ENCODE measurements at regions not wholly inside any gene's neighbourhood (a gene's known extent, or its start where the extent isn't known, plus 50 kb on each side); places are given as distances from the start of the nearest gene placed in this dataset.
"Not testable (repeated sequence)": the region's sequence is repeated elsewhere in the genome, so short reads cannot be mapped to it uniquely, and the experiment has no call there.

DNA sequence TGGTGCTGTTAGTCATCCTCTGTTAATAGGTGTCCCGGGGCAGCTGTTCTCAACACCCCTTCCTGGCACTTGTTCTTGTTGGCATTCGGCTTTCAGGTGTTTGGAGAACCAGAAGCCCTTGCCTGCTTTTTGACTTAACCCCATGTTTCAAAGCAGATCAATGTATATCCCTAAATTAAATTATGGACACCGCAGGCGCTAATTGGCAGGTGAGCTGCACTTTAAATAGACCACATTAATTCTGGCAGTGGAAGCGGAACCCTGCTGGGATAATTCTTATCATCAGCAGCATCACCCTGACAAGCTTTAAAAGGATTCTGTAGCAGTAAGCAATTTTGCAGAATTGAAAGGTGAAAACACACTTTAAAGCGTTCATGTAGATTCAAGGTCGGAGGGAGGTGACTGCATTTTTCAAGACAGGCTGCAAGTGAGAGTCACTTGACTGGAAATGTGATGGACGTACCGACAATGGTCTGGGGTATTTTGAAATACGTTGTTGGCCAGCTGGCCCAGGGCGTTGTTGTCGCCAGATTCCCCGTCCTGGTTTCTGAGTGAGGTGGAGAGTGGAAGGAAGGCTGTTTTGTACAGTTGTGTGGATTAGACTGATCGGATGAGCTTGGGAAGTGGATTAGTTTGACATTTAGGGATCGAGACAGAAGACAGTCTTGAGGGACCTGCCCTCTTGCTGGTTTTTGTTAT is 55.1 kb downstream of the NPIPB11 start:
- DNase-seq (ENCODE audit: low read depth, low spot score); H3K4me3 ChIP-seq; H3K9ac ChIP-seq (ENCODE audit: control insufficient read depth, insufficient read depth, low read length); intact Hi-C loops (cut with micrococcal nuclease; ENCODE audit: unreplicated experiment); H3K27ac ChIP-seq (ENCODE audit: control insufficient read depth, insufficient read depth); BruUV-seq (replicated peaks); H2AFZ ChIP-seq (ENCODE audit: control insufficient read depth, low read depth, low read length); SMC1A ChIA-PET (ENCODE audit: uncharacterized antibody, unreplicated experiment); H3K36me3 ChIP-seq (ENCODE audit: control insufficient read depth in 2 of 2, insufficient read depth in 2 of 2, low read length in 1 of 2); RAD21 ChIA-PET (ENCODE audit: unreplicated experiment); H3K79me2 ChIP-seq (ENCODE audit: control insufficient read depth, insufficient read depth, low read length); in situ Hi-C loops (cut with MboI); ATAC-seq; H3K4me2 ChIP-seq (ENCODE audit: control insufficient read depth, insufficient read depth); H4K20me1 ChIP-seq (ENCODE audit: control insufficient read depth, insufficient read depth); FAIRE-seq; CTCF ChIA-PET; H3K27me3 ChIP-seq (replicated peaks in 1 of 2; ENCODE audit: control insufficient read depth in 2 of 2, insufficient read depth in 2 of 2, low read length in 1 of 2); H3K9me3 ChIP-seq (replicated peaks; ENCODE audit: control insufficient read depth, insufficient read depth, low read length); POLR2A ChIA-PET; H3K4me1 ChIP-seq (ENCODE audit: control insufficient read depth, insufficient read depth, low read length): not testable (repeated sequence)
- 78% methylated on average over 13 of the region's 15 CpGs for WGBS (ENCODE audit: insufficient coverage, insufficient replicate concordance, low lambda C conversion rate, missing lambda C conversion rate)

DNA sequence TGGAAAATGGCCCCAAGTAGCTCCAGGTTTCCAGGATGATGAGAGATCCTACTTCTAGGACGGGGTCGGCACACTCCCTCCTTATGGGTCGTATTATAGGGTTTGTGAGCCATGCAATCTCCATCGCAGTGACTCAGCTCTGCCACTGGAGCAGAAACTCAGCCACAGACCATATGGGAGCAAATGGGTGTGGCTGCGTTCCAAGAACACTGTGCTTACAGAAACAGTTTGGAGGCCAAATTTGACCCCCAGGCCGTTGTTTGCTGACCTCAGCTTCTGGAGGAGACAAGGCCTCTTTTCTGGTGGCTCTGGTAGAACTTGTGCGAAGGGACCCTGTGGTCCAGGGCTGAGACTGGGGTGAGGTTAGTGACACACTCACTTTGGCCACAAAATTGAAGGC is 56.5 kb downstream of the NPIPB11 start:
- POLR2A ChIA-PET; H3K27me3 ChIP-seq (replicated peaks in 1 of 2; ENCODE audit: control insufficient read depth in 2 of 2, insufficient read depth in 2 of 2, low read length in 1 of 2); H3K79me2 ChIP-seq (ENCODE audit: control insufficient read depth, insufficient read depth, low read length); intact Hi-C loops (cut with micrococcal nuclease; ENCODE audit: unreplicated experiment); H3K36me3 ChIP-seq (ENCODE audit: control insufficient read depth in 2 of 2, insufficient read depth in 2 of 2, low read length in 1 of 2); DNase-seq (ENCODE audit: low read depth, low spot score); H3K9me3 ChIP-seq (replicated peaks; ENCODE audit: control insufficient read depth, insufficient read depth, low read length); H3K4me2 ChIP-seq (ENCODE audit: control insufficient read depth, insufficient read depth); ATAC-seq; FAIRE-seq; SMC1A ChIA-PET (ENCODE audit: uncharacterized antibody, unreplicated experiment); CTCF ChIA-PET; H3K4me3 ChIP-seq; H3K9ac ChIP-seq (ENCODE audit: control insufficient read depth, insufficient read depth, low read length); BruUV-seq (replicated peaks); H2AFZ ChIP-seq (ENCODE audit: control insufficient read depth, low read depth, low read length); in situ Hi-C loops (cut with MboI); H4K20me1 ChIP-seq (ENCODE audit: control insufficient read depth, insufficient read depth); H3K4me1 ChIP-seq (ENCODE audit: control insufficient read depth, insufficient read depth, low read length); H3K27ac ChIP-seq (ENCODE audit: control insufficient read depth, insufficient read depth); RAD21 ChIA-PET (ENCODE audit: unreplicated experiment): not testable (repeated sequence)
- 74% methylated on average over 6 of the region's 7 CpGs for whole genome bisulfite sequencing (ENCODE audit: insufficient coverage, insufficient replicate concordance, low lambda C conversion rate, missing lambda C conversion rate)

DNA sequence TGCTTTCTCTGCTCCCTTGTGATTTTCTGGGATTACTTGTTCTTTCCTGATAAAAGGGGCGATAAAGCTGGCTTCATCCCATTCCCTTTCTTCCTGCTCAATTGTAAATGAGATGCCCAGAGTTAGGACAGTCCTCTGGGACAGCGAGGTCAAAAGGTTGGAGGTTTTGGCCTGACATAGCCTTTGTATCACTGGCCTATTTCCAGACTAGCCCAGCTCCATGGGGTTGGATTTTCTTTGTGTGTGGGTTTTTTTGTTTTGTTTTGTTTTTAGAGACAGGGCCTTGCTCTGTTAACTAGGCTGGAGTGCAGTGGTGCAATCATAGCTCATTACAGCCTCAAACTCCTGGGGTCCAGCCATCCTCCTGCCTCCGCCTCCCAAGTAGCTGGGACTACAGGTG is 57.8 kb downstream of the NPIPB11 start:
- POLR2A ChIA-PET; H3K79me2 ChIP-seq (ENCODE audit: control insufficient read depth, insufficient read depth, low read length); RAD21 ChIA-PET (ENCODE audit: unreplicated experiment); H3K36me3 ChIP-seq (ENCODE audit: control insufficient read depth in 2 of 2, insufficient read depth in 2 of 2, low read length in 1 of 2); DNase-seq (ENCODE audit: low read depth, low spot score); in situ Hi-C loops (cut with MboI); H3K4me3 ChIP-seq; intact Hi-C loops (cut with micrococcal nuclease; ENCODE audit: unreplicated experiment); H2AFZ ChIP-seq (ENCODE audit: control insufficient read depth, low read depth, low read length); BruUV-seq (replicated peaks); H4K20me1 ChIP-seq (ENCODE audit: control insufficient read depth, insufficient read depth); H3K4me2 ChIP-seq (ENCODE audit: control insufficient read depth, insufficient read depth); H3K4me1 ChIP-seq (ENCODE audit: control insufficient read depth, insufficient read depth, low read length); H3K27me3 ChIP-seq (replicated peaks in 1 of 2; ENCODE audit: control insufficient read depth in 2 of 2, insufficient read depth in 2 of 2, low read length in 1 of 2); H3K9ac ChIP-seq (ENCODE audit: control insufficient read depth, insufficient read depth, low read length); ATAC-seq; H3K9me3 ChIP-seq (replicated peaks; ENCODE audit: control insufficient read depth, insufficient read depth, low read length); SMC1A ChIA-PET (ENCODE audit: uncharacterized antibody, unreplicated experiment); FAIRE-seq; H3K27ac ChIP-seq (ENCODE audit: control insufficient read depth, insufficient read depth); CTCF ChIA-PET: not testable (repeated sequence)
- WGBS (ENCODE audit: insufficient coverage, insufficient replicate concordance, low lambda C conversion rate, missing lambda C conversion rate), result 98% methylated on average over 3 of the region's 3 CpGs

DNA sequence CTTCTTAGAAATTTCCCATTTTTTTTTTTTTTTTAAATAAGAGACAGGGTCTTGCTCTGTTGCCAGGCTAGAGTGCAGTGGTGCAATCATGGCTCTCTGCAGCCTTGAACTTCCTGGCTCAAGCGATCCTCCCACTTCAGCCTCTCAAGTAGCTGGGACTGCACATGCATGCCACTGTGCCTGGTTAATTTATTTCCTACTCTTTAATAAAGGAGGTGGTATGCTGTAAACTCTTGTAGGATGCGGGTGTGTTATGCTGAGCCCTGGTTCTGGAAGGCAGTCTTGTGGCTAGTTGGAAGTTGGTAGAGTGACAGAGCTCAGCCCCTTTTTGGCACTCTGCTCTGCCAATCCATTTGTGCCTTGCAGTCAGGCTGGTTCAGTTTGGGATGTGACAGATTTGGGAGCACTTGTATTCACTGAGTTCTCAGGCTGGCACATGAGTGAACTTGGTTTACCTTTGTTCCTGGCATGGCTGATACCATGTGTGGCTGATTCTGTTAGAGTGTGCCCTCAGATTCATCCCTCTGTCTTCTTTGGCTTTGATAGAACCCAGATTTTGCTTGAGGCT is 58.3 kb downstream of the NPIPB11 start:
- WGBS (ENCODE audit: insufficient coverage, insufficient replicate concordance, low lambda C conversion rate, missing lambda C conversion rate), result 50% methylated on average over 1 of the region's 2 CpGs
- H3K79me2 ChIP-seq (ENCODE audit: control insufficient read depth, insufficient read depth, low read length); DNase-seq (ENCODE audit: low read depth, low spot score); H4K20me1 ChIP-seq (ENCODE audit: control insufficient read depth, insufficient read depth); H3K27me3 ChIP-seq (replicated peaks in 1 of 2; ENCODE audit: control insufficient read depth in 2 of 2, insufficient read depth in 2 of 2, low read length in 1 of 2); H3K4me1 ChIP-seq (ENCODE audit: control insufficient read depth, insufficient read depth, low read length); H3K36me3 ChIP-seq (ENCODE audit: control insufficient read depth in 2 of 2, insufficient read depth in 2 of 2, low read length in 1 of 2); SMC1A ChIA-PET (ENCODE audit: uncharacterized antibody, unreplicated experiment); H3K9me3 ChIP-seq (replicated peaks; ENCODE audit: control insufficient read depth, insufficient read depth, low read length); in situ Hi-C loops (cut with MboI); H2AFZ ChIP-seq (ENCODE audit: control insufficient read depth, low read depth, low read length); ATAC-seq; CTCF ChIA-PET; intact Hi-C loops (cut with micrococcal nuclease; ENCODE audit: unreplicated experiment); H3K4me2 ChIP-seq (ENCODE audit: control insufficient read depth, insufficient read depth); H3K4me3 ChIP-seq; BruUV-seq (replicated peaks); H3K27ac ChIP-seq (ENCODE audit: control insufficient read depth, insufficient read depth); H3K9ac ChIP-seq (ENCODE audit: control insufficient read depth, insufficient read depth, low read length); POLR2A ChIA-PET; FAIRE-seq; RAD21 ChIA-PET (ENCODE audit: unreplicated experiment): not testable (repeated sequence)

Data from GM12878 (cell line).